GM19468 (cell line): ENCODE measurements at regions not wholly inside any gene's neighbourhood (a gene's known extent, or its start where the extent isn't known, plus 50 kb on each side); places are given as distances from the start of the nearest gene placed in this dataset.
"Not testable (repeated sequence)": the region's sequence is repeated elsewhere in the genome, so short reads cannot be mapped to it uniquely, and the experiment has no call there.

ENCODE experiments used
- ATAC-seq: cut with Tn5 transposase; IDR thresholded peaks from one replicate; pipeline ENCODE4 v1.9.1; 2021; ENCODE audit warnings: mild to moderate bottlenecking, moderate library complexity, moderate number of reproducible peaks; ENCODE audit not compliant: unreplicated experiment; ENCODE audit errors: extremely low read depth

DNA sequence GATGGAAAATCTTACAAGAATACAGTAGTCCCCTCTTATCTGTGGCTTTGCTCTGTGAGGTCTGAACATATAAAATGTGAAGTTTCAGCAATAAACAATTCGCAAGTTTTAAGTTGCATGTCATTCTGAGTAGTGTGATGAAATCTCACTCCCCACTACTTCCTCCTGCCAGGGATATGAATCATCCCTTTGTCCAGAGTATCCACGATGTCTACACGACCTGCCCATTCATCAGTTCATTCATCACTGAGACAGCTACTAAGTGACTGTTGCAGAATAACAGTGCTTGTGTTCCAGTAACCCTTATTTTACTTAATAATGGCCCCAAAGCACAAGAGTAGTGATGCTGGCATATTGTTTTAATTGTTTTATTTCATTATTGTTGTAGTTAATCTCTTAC is 489.2 kb upstream of the UBE2E2 start:
- no peak for ATAC-seq

DNA sequence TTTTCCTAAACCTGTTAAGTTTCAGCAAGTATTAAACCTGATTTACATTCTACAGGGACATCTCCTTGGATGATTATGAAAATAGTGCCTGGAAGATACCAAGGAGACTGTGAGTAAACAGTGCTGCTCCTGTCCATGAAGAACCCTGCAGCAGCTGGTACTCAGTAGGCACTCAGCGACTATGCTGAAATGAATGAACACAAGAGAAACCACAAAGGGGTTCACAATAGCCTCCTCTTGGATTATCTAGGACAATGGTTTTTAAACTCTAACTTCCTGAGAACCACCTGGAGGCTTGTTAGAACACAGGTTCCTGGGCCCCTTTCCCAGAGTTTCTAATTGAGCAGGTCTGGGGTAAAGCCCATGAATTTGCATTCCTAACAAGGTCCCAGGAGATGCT is 488.4 kb upstream of the UBE2E2 start:
- ATAC-seq, result no peak

DNA sequence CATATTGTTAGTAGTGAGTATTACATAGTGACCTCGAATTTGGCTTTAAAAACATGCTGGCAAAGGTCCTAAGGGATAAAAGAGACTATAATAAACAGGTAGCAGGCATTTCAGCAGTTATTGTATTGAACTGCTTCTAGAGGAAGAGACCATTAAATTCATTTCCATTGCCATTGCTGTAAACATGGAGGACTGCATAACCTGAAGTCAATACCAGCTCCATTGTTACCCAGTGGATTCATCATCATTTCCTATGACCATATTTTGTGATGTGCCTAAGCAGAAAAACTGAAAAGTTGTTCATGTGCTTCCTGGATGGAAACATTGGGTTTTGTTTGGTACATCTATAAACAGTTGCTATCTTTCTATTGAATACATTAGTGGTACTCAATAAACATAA is 482.5 kb upstream of the UBE2E2 start:
- no peak for ATAC-seq

DNA sequence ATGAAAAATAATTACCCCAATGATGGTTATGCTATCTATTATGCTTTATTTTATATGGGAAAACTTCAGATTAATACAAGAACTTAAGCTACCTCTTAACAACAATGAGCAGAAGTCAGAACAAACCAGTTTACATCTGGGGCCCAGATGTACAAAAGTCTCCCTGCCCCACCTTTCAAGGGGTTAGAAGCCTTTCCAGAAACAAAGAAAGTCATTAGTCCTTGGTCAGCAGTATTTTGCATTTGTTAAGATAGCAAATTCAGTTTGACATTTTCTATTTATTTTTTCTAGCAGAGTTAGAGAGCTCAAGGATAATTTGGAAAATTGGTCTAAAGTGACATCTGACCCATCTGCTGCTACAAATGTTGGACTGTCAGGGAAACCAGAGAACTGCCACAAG is 478.7 kb upstream of the UBE2E2 start:
- ATAC-seq, result no peak

DNA sequence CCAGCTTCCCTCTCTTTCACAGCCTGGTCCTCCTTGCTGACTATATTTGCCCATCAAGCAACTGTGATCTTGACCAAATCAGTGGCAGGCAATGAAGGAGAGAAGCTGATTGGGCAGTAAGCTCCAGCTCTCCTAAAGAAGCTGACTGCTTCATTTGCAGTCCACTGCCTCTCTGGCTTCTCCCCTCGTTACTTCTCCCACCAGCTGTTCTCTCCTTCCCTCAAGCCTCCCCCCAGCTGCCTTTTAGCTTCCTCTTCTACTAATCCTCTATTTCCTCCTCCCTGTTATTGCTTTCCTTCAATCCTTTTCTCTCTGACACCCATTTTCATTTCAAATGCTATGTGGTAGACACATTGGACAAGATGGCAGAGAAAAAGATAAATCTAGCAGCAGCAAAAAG is 474.7 kb upstream of the UBE2E2 start:
- ATAC-seq, result no peak

DNA sequence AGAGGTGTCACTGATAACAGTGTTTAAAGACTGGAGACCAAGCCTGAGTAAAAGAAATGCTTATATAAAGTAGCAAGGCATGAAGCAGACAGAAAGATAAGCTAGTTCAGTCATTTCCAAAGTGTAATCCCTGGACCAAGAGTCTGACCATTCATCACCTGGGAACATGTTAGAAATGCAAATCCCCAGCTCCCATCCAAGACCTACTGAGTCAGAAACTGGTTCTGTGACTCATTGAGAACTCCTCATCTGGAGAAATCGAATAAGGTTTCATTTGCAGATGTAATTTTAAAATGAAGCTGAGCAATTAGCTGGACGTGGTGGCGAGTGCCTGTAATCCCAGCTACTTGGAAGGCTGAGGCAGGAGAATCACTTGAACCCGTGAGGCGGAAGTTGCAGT is 473.9 kb upstream of the UBE2E2 start:
- no peak for ATAC-seq

DNA sequence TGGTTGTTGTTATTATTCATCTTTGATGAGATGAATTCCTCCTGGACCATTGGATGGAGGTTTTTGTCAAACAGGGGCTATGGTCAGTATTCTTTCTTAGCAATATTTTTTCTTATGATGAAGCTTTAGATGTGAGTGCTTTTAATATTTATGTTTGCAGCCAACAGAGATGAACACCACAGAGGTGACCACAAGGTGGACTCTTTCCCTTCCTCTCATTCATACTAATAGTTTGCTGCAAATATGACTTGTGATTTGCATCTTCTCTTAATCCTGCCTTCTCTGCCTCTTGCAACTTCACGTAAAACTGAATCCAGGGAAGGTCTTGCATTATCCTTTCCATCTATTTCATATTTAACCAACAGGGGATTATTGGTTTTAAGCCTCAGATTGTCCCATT is 473.1 kb upstream of the UBE2E2 start:
- ATAC-seq, result no peak

DNA sequence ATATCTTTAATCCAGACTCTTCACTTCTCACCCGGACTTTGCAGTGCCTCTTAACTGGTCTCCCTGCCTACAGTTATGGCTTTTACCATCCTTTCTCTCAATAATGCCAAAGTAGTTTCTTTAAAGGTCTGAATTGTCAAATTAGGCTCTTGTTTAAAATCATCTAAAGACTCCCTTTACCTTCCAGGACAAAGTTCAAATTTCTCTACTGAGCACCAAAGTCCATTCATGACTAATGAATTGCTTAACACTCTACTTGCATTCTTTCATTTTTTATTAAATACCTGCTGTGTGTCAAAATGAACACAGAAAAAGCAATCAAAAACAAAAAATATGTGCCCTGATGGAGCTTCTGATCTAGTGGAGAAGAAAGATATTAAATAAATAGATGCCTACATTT is 472.4 kb upstream of the UBE2E2 start:
- no peak for ATAC-seq

DNA sequence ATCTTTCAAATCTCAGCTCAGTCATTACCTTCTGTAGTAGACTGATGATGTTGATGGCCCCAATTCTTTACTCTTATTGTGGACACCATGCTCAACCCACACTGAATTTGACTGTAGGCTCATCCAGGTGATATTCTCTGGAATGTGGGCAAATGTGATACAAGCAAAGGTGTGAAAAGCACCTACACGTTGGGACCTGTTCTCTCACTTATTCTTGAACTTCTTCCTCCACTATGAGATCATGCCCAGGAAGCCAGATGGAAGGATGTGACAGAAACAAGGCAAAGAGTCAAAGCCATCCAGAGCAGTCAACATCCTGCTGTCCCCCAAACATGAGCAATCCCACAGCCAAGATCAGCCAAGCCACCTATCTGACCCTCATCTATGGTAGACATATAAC is 471.2 kb upstream of the UBE2E2 start:
- no peak for ATAC-seq

DNA sequence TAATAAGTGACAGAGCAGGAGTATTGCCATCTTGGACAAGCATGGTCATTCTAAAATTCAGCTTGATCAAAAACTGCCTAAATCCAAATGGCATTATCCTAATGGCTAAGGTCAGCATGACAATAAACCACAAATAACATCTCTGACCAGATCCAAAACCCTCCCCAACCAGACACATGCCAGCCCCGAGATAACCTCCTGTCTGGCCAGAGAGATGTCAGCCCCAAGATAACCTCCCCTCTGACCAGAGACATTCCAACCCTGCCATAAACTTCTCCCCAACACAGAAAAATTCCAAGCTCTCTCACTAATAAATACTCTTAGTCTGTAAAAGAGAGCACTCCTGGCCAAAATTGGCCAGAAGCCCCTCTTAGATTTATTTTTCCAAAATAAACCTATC is 470.5 kb upstream of the UBE2E2 start:
- no peak for ATAC-seq

DNA sequence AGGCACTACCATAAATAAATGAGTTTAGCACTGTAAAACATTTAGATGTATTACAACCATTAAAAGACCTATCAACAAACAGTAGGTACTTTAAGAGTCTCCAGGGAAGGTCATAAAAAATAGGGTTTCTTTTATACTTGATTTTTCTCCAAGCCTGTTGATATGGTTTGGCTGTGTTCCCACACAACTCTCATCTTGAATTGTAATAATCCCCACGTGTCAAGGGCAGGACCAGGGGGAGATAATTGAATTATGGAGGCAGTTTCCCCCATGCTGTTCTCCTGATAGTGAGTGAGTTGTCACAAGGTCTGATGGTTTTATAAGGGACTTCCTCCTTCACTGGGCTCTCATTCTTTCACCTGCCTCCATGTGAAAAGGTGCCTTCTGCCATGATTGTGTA is 468.9 kb upstream of the UBE2E2 start:
- no peak for ATAC-seq

DNA sequence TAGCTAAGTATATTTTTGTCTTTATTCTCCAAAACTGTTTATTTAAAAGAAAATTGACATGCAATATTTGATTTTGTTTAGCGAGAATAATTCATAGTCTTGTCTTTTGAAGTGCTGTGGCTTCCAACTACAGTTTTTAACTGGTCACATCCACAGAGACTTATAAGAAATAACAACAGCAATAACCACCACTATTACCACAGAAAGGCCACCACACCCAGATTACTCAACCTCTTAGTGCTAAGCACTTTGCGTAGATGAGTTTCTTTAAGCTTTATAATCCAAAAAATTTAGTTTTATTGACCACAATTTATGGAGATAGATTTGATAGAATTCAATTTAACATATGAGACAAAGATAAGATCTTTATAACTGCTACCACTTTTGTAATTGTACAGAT is 468.4 kb upstream of the UBE2E2 start:
- no peak for ATAC-seq

DNA sequence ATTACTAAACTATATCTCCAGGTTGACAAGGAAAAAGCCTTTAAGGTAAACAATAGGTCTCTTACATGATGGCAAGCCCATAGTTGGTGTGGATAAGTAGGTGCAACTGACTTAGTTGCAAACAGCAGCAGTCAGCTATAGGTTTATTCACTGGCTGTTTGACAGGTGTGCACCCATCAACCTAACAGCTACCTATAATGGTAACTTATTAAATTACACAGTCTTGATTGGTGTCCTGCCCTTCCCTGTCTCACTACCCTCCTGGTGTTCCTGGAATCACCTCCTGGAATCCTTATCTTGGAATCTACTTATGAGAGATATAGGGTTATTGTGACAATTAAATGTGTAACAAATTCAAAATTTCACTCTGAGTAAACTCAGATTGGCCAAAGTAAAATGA is 467.8 kb upstream of the UBE2E2 start:
- no peak for ATAC-seq

DNA sequence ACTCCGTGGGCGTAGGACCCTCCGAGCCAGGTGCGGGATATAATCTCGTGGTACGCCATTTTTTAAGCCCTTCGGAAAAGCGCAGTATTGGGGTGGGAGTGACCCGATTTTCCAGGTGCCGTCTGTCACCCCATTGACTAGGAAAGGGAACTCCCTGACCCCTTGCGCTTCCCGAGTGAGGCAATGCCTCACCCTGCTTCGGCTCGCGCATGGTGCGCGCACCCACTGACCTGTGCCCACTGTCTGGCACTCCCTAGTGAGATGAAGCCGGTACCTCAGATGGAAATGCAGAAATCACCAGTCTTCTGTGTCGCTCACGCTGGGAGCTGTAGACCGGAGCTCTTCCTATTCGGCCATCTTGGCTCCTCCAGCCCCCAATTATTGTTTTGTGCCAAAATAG is 459.7 kb upstream of the UBE2E2 start:
- not testable (repeated sequence) for ATAC-seq

DNA sequence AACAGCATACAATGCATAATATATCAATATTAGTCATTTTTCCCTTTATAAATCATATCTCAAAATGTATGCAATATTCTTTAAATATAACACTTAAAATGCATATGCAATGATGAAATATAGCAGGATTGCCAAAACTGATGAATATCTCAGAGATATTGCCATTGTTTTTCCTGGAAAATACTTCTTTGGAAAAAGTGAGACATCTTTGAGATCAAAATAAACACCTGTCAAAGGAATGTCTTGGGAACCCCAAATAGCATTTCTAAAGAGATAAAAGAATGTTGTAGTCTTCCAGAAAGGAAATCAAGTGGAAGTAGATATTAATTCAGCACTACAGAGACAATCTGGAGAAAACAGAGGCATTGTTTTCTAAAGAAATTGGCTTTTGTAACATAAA is 457.8 kb upstream of the UBE2E2 start:
- no peak for ATAC-seq

DNA sequence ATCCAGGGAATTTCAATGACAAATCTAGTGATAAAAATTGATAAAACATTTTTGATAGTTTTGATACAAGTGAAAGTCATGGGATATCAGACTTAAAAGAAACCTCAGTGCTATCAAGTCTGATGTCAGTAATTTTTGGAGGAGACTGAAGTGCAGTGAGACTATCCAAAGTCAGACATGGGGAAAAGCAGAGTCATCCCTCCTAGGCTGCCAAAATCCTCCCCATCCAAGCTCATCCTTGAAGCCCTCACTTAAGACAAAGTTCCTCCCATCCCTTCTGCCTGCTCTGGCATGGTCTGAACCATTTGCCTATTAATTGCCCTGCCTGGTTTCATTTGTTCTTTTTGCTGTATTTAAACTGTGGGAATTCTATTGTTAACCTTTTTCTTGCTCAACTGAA is 456.9 kb upstream of the UBE2E2 start:
- ATAC-seq, result no peak

DNA sequence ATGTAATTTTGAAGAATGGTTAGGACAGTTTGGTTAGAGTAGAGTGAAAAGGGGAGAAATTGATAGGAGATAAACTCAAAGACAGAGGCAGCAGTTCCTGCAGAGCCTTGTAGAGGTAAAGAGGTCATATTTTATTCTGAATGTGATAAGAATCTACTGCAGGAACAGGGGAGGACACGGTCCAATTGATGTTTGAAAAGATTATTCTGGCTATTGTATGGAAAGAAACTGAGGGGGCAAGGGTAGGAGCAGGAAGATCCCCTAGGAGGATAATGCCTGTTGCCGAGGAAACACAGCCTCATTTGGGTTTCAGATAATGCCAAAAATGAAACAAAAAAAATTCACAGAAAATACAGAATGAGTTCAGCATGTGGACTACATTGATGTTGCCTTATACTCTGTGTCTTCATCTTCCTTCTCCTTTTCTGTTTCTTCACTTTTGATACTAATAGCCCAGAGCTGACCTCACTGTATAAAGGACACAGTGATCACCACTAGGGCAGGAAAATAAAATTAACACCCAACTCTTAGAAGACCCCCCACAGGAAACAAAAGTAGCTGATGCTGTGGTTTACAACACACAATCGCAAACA is 454.6 kb upstream of the UBE2E2 start:
- no peak for ATAC-seq

DNA sequence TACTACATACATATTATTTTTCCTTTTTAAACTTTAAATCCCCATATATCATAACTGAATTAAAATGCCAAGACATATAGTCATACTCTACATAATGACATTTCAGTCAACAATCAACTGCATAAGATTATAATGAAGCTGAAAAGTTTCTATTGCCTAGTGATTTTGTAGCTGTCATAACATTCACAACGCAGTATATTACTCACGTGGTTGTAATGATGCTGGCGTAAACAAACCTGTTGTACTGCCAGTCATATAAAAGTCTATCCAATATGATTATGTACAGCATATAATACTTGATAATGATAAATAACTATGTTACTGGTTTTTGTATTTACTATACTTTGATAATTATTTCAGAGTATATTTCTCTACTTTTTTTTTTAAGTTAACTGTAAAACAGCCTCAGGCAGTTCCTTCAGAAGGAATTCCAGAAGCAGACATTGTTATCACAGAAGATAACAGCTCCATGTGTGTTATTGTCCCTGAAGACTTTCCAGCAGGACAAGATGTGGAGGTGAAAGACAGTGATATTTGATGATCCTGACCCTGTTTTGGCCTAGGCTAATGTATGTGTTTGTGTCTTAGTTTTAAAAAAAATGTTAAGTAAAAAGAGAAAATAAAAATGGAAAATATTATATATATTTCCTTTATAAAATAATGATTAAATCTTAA is 443.4 kb upstream of the UBE2E2 start:
- ATAC-seq, result no peak

DNA sequence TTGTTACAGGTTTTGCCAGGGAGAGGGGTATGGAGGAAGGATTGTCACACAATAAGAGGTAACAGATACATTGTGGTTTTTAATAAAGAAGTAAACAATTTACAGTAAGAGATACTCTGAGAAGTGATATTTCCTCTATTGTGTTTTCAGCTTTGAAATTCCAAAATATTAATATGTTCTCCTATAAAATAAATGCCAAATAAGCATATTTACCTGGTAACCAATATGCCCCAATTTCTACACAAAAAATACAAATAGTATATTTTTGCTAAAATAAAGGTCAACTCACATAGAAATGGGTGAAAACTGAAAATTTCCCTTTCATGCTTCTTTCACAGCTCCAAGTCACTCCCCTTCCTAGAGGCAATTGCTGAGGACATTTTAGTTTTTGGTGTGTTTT is 437.4 kb upstream of the UBE2E2 start:
- ATAC-seq, result no peak

DNA sequence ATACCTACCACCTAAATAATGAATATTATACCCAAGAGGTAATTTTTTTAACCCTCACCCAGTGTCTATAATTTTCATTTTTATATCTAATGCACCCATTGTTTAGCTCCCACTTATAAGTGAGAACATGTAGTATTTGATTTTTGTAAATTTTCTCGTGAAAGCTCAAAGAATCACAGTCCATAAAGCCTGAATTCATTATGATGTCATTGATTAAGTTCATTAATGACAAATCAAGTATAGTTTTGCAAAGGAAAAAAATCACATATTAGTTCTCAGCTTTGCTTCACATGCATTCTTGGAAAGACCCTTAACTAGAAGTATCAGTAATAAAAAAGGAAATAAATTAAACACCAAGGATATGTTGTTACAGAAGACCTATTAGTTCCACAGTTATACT is 425.3 kb upstream of the UBE2E2 start:
- ATAC-seq, result no peak

DNA sequence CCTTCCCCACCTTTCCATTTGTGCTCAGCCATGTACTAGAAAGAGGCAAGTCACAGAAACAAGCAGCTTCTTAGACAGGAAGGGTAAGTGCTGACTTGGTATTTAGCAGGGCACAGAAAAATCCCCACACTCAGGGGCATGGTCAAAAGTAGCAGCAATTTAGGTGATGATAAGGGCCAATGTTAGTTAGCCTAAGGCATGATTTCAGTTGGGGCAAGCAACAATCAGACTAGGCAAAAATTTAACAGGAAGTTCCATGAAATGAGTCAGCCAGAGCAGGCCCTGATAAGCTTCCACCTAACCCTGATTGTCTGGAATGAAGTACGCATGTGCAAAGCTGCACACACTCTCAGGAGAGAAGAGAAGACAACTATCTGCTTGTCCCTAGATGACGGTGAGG is 423.4 kb upstream of the UBE2E2 start:
- ATAC-seq, result no peak

DNA sequence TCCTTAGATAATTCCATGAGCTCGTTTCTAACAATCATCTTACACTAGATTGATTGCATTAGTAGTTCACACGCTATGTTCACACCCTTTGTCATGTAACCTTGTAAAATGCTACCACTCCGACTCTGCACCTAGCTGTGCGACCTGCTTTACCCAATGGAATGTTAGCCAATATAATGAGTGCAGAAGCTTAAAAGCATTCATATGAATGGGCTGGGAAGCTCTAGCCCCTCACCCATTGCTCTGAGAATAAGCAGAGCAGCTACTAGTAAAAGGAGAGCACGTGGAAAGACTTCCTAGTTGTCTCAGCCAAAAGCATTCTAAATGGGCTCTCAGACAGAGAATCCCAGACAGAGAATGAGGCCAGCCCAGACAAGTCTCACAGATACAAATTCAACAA is 410.6 kb upstream of the UBE2E2 start:
- no peak for ATAC-seq
